NCI-H524 treated with DMSO at 0.1 percent for 48 hours (cell line): ENCODE measurements at regions not wholly inside any gene's neighbourhood (a gene's known extent, or its start where the extent isn't known, plus 50 kb on each side); places are given as distances from the start of the nearest gene placed in this dataset.

Experiments used
- DNase-seq: peaks from one replicate; lab custom pipeline; 2025; lab: John Stamatoyannopoulos, UW

DNA sequence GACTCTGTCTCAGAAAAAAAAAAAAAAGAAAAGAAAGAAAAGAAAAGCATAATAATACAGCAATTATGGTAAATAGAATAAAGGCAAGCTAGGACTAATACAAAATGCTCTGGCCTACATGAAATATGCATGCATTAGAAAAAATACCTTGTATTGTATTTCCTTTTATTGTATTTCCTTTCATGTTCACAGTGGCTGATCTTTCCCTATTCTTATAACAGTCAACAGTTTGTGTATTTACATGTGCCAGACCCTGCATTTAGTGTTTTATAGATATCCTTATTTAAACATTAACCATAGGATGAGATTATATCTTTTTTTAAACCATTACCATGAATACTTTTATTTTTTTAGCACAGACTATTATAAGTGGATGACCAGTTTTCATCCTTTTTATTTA is 56.3 kb upstream of the ARL15 start:
- no peak for DNase-seq

DNA sequence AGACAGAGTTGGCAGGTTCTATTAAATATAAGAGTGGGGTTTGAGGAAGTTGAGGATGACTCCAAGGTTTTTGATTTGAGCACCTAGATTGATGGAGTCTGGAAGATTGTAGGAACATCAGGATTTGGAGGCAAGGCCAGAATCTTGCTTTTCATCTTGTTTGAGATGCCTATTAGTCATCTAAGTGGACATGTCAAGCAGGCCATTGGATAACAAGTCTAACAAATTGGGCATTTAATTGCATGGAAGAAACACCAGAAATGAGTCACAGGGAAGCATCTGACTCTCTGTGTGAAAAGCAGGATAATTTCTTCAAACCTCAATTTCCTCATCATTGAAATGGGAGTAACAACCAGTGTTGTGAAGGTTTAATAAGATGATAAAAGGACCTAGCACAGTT is 53.3 kb upstream of the ARL15 start:
- no peak for DNase-seq

DNA sequence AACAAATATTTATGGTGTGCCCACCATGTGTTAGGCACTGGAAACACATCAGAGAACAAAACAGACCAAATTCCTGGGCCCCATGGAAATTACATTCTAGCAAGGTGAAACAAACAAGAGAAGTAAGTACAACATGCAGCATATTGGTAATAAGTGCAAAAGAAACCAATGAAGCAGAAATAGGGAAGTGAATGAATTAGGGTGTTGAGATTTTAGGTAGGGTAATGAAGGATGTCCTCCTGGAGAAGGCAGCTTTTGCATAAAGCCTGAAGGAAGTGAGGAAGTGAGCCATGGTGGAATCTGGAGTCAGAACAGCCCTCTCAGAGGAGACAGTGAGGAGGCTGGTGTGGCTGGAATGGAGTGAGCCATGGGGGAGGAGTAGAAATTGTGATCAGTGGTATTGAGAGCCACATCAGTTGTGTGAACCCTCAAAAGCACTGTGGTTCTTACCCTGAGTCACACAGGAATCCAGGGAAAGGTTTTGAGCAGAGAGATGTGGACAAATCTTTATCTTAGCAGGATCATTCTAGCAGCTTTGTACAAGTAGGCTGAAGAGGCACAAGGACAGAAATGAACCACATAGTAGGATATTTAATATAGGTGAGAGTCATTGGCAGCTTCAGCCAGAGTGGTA is 52.7 kb upstream of the ARL15 start:
- no peak for DNase-seq

DNA sequence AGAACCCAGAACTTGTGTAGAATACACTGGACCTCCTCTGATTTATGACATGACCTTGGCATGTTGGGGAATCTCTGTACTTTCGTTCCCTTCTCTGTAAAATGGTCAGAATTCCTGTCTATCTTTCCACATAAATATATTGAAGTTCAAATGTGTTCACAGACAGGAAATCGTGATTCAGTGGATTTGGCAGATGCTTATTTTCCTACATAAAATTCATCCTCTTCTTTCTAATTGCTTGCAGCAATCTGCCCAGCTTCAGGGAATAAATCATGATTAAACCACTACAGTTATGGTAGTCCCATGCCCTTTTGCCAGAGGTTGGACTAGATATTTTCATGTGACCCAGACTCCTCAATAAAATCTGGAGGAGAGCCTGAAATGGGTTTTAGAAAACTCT is 52.1 kb upstream of the ARL15 start:
- DNase-seq = no peak

DNA sequence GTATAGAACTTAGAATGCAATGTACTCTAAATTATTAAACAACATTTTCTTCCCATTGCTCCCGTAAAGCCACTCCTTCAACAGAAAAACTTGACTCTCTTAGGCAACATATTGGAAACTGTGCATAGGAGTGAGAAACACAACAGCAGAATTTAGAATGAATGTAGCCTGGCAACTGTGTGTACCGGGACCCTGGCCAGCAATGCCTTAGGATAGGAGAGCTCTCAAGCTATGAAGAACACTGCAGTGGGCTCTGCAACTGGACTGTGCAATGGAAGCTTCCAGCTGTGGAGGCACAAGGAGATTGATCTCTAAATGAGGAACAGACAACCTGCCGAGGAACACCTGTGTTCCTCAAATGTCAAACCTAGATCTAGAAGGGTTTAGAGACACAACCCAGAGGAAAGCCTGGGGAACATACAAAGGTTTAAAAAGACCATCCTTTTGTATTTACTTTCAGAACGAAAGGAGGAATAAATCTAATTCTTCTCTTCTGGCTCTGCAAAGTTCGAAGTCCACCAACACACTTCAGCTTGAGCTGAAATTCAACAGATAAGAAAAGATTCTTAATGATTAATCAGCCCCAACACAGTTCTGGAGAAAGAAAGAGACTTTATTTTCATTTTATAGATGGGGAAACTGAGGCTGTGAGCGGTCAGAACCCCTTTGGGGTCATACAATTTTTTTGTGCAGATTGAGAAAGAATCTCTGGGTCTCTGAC is 51.5 kb upstream of the ARL15 start:
- DNase-seq = no peak

DNA sequence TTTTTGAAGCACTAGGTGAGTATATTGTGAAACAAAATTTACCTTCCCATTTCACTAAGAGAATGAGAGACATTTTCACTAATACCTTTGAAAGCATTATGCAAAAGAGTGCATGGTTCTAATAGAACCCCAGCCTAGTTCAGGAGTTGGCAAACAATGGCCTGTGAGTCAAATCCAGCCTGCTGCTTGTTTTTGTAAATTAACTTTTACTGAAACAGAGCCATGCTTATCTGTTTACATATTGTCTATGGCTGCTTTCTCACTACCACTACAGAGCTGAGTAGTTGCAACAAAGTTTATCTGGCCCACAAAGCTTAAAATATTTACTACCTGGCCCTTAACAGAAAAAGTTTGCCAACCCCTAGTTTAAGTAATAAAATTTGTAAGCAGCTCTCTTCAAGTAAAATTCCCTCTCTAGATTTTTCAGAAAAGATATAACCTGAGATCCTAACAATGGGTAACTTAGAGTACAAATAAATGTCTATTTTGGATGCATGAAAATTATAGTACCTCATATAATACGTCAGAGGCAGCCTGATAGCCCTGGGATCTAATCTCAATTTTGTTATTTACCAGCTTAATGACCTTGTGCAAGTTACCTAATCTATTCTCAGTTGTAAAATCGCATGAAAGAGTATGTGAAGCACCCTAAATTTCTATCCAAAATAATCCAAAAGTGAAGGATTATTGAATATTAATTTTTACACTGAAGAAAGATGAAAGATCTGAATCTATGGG is 50.7 kb upstream of the ARL15 start:
- DNase-seq = no peak
